Thymus (tissue), 11 donors: ENCODE measurements at regions not wholly inside any gene's neighbourhood (a gene's known extent, or its start where the extent isn't known, plus 50 kb on each side); places are given as distances from the start of the nearest gene placed in this dataset.

Experiments
- DNase-seq, 9 donors: peaks; one replicate each; pipeline ENCODE4 v3.0.0-alpha.2; 2013; ENCODE audit warnings: low spot score in 9 of 9, low read depth in 6 of 9, missing footprints in 1 of 9
- H3K27ac ChIP-seq, 2 donors: one replicate each; pipeline ENCODE4 v1.5.1; 2013; ENCODE audit warnings: control low read depth in 1 of 2, low read depth in 1 of 2, low read length in 1 of 2, mild to moderate bottlenecking in 1 of 2, moderate library complexity in 1 of 2
- H3K27me3 ChIP-seq, 2 donors: one replicate each; pipeline ENCODE4 v1.5.1; 2013; ENCODE audit warnings: low read length in 1 of 2; ENCODE audit not compliant: control insufficient read depth in 2 of 2, insufficient read depth in 1 of 2
- H3K36me3 ChIP-seq, 2 donors: one replicate each; pipeline ENCODE4 v1.5.1; 2013; ENCODE audit warnings: low read length in 1 of 2, mild to moderate bottlenecking in 1 of 2, moderate library complexity in 1 of 2; ENCODE audit not compliant: control insufficient read depth in 2 of 2, insufficient read depth in 2 of 2
- H3K4me1 ChIP-seq, 2 donors: one replicate each; pipeline ENCODE4 v1.5.1; 2013; ENCODE audit warnings: low read length in 2 of 2; ENCODE audit not compliant: control insufficient read depth in 2 of 2, insufficient read depth in 2 of 2
- H3K4me3 ChIP-seq, 2 donors: one replicate each; pipeline ENCODE4 v1.5.1; 2013; ENCODE audit warnings: low read length in 2 of 2, control low read depth in 1 of 2, mild to moderate bottlenecking in 1 of 2
- H3K9me3 ChIP-seq, 2 donors: one replicate each; pipeline ENCODE4 v1.5.1; 2013; ENCODE audit warnings: low read length in 1 of 2, mild to moderate bottlenecking in 1 of 2; ENCODE audit not compliant: control insufficient read depth in 2 of 2, insufficient read depth in 1 of 2
- WGBS: extraction: QIAGEN DNeasy Blood & Tissue Kit; methylation state at CpG from one replicate; pipeline ENCODE4 v1.1.7; 2013; 5-methylcytosine and 5-hydroxymethylcytosine counted together
- donor health status: healthy.

GRCh38 chr1:101333186-101333585 lies 96.4 kb downstream of the S1PR1 start:
- Histone ChIP-seq H3K27me3 (no peaks in the 10 kb centered on the region), H3K27ac (no peak overlapping the region), H3K4me1 (no peaks in the 10 kb centered on the region), H3K4me3 (no peak overlapping the region), H3K36me3 (no peaks in the 10 kb centered on the region), H3K9me3 (no peaks in the 10 kb centered on the region)
- DNase-seq: no peak
- 95% methylated on average over 4 of the region's 4 CpGs for WGBS

GRCh38 chr1:101337968-101338367 lies 101.1 kb downstream of the S1PR1 start:
- DNase-seq: no peak
- H3K27me3 ChIP-seq: no peaks in the 10 kb centered on the region
- H3K4me1 ChIP-seq: no peaks in the 10 kb centered on the region
- peaks cover 0 to 14% of the 10 kb centered on the region in 2 donors for H3K9me3 ChIP-seq
- H3K27ac ChIP-seq: no peak overlapping the region
- H3K4me3 ChIP-seq: no peak overlapping the region
- WGBS: 97% methylated on average over 1 of the region's 1 CpG
- H3K36me3 ChIP-seq: no peaks in the 10 kb centered on the region

GRCh38 chr1:101338714-101339430 lies 102.1 kb downstream of the S1PR1 start:
- H3K36me3 ChIP-seq: peaks cover 0 to 2% of the 10 kb centered on the region in 2 donors
- H3K9me3 ChIP-seq: peaks cover 0 to 15% of the 10 kb centered on the region in 2 donors
- H3K27me3 ChIP-seq: no peaks in the 10 kb centered on the region
- DNase-seq: peak in 1 of 9 donors; percentile 26
- H3K4me3 ChIP-seq: no peak overlapping the region
- WGBS: 44% methylated on average over 5 of the region's 5 CpGs
- H3K4me1 ChIP-seq: no peaks in the 10 kb centered on the region
- no peak overlapping the region for H3K27ac ChIP-seq

- H3K36me3 ChIP-seq: peaks cover 0 to 2% of the 10 kb centered on the region in 2 donors
- peaks cover 0 to 8% of the 10 kb centered on the region in 2 donors for H3K9me3 ChIP-seq
- no peak overlapping the region for H3K27ac ChIP-seq
- DNase-seq: no peak
- 90% methylated on average over 4 of the region's 4 CpGs for WGBS
- no peak overlapping the region for H3K4me3 ChIP-seq
- H3K27me3 ChIP-seq: no peaks in the 10 kb centered on the region
- peaks cover 0 to 5% of the 10 kb centered on the region in 2 donors for H3K4me1 ChIP-seq
Measured at GRCh38 chr1:101344745-101345144, 107.9 kb downstream of the S1PR1 start.

- H3K27ac ChIP-seq: no peak overlapping the region
- 98% methylated on average over 2 of the region's 2 CpGs for WGBS
- DNase-seq: no peak
- H3K4me1 ChIP-seq: peaks cover 0 to 5% of the 10 kb centered on the region in 2 donors
- no peak overlapping the region for H3K4me3 ChIP-seq
- H3K36me3 ChIP-seq: peaks cover 0 to 2% of the 10 kb centered on the region in 2 donors
- peaks cover 0 to 8% of the 10 kb centered on the region in 2 donors for H3K9me3 ChIP-seq
- no peaks in the 10 kb centered on the region for H3K27me3 ChIP-seq
Measured at GRCh38 chr1:101346419-101346818, 109.6 kb downstream of the S1PR1 start.

- Histone ChIP-seq H3K9me3 (no peaks in the 10 kb centered on the region), H3K27ac (no peak overlapping the region), H3K36me3 (no peaks in the 10 kb centered on the region), H3K4me3 (no peak overlapping the region), H3K27me3 (no peaks in the 10 kb centered on the region), H3K4me1 (peaks cover 9 to 41% of the 10 kb centered on the region in 2 donors)
- DNase-seq: no peak
- WGBS: 97% methylated on average over 3 of the region's 3 CpGs
Measured at GRCh38 chr1:101356013-101356412, 119.2 kb downstream of the S1PR1 start.

- WGBS: 61% methylated on average over 5 of the region's 5 CpGs
- Histone ChIP-seq H3K27ac (peak overlapping the region; percentile 42 to 85), H3K36me3 (no peaks in the 10 kb centered on the region), H3K4me3 (no peak overlapping the region), H3K4me1 (peaks cover 9 to 37% of the 10 kb centered on the region in 2 donors), H3K27me3 (no peaks in the 10 kb centered on the region), H3K9me3 (no peaks in the 10 kb centered on the region)
- DNase-seq: peak in 1 of 9 donors; percentile 12
Measured at GRCh38 chr1:101356604-101357443, 120.0 kb downstream of the S1PR1 start.

- Histone ChIP-seq H3K4me3 (no peak overlapping the region), H3K36me3 (no peaks in the 10 kb centered on the region), H3K9me3 (peaks cover 0 to 1% of the 10 kb centered on the region in 2 donors), H3K27me3 (no peaks in the 10 kb centered on the region), H3K27ac (peak overlapping the region in 1 of 2 donors; percentile 85), H3K4me1 (peaks cover 9 to 34% of the 10 kb centered on the region in 2 donors)
- DNase-seq: peak; percentile 63 to 97 (median 91)
- WGBS: 64% methylated on average over 4 of the region's 4 CpGs
Measured at GRCh38 chr1:101357444-101357986, 120.7 kb downstream of the S1PR1 start.

GRCh38 chr1:101360506-101360905 lies 123.7 kb downstream of the S1PR1 start:
- WGBS: 96% methylated on average over 3 of the region's 3 CpGs
- Histone ChIP-seq H3K27ac (no peak overlapping the region), H3K9me3 (peaks cover 0 to 4% of the 10 kb centered on the region in 2 donors), H3K27me3 (no peaks in the 10 kb centered on the region), H3K4me1 (peaks cover 9 to 24% of the 10 kb centered on the region in 2 donors), H3K4me3 (no peak overlapping the region), H3K36me3 (no peaks in the 10 kb centered on the region)
- no peak for DNase-seq
